HG03039 (cell line): ENCODE measurements at regions not wholly inside any gene's neighbourhood (a gene's known extent, or its start where the extent isn't known, plus 50 kb on each side); places are given as distances from the start of the nearest gene placed in this dataset.
"Not testable (repeated sequence)": the region's sequence is repeated elsewhere in the genome, so short reads cannot be mapped to it uniquely, and the experiment has no call there.

ENCODE experiments used
- ATAC-seq: cut with Tn5 transposase; IDR thresholded peaks from one replicate; pipeline ENCODE4 v1.9.1; 2021; ENCODE audit warnings: mild to moderate bottlenecking, moderate library complexity; ENCODE audit not compliant: unreplicated experiment

DNA sequence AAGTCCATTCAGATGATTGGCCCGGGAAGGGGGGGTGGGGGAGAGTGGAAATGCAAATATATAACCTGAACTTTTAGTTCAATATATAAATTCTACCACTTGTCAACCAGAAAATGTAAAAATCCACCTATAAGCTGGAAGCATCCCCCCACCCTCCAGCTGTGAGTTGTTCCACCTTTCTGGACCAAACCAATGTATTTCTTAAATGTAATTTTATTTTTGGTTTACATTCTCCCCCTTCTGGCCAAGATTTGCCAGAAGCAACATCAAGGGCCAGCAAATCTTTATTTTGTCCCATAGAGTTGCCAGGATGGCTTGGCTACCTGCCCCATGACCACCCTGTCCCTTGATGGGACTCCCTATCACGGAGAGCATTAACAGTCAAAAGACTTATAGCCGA is 545.7 kb downstream of the TBL1XR1 start:
- ATAC-seq: no peak

DNA sequence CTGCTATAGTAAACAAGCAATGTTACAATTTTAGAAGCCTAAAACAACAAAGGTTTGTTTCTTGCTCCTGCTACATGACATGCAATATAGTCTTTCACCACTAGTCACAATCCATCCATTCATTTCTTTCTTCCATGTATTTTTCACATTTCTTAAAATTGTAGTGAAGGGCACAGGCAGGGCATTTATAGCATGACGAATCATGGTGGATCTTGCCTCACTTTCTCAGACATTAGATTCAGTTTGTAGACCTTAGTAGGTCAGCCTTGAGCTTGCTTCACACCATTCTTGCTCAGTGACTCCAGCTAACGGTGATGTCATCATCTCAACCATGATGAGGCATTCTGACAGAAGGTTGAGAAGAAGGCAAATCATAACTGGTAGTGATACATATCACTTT is 546.8 kb downstream of the TBL1XR1 start:
- no peak for ATAC-seq

DNA sequence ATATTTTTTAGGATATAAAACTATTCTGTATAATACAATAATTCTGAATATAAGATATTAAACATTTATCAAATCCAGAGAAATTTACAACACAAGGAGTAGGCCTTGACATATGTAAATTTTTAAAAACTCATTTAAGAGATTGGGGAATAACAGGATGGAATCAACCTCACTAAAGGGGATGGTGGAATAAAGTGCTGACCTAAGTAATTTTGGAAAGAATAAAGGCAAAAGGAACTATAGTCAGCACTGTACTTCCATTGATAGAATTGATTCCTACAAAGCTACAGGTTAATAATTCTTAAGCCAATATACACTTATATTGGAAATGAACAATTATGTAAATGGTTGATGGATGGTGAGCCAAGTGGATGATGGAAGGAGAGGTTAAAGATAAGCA is 549.3 kb downstream of the TBL1XR1 start:
- no peak for ATAC-seq

DNA sequence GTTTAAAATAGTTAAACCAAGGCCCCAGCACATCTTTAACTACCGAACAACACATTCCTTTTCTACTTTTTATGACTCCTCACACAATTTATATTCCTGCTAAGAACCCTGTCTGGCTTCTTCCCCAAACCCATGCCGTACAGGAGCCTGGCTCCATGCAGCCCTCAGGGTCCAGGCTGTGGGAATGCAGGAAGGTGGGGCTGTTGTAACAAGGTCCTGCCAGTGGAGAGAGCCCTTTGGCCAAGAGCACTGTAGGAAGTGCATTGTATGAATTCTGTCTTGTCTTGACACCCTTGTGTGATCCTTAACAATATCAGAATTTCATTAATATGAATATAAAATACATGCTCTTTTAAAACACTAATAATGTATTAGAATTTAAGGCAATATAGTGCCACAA is 563.8 kb downstream of the TBL1XR1 start:
- ATAC-seq: no peak

DNA sequence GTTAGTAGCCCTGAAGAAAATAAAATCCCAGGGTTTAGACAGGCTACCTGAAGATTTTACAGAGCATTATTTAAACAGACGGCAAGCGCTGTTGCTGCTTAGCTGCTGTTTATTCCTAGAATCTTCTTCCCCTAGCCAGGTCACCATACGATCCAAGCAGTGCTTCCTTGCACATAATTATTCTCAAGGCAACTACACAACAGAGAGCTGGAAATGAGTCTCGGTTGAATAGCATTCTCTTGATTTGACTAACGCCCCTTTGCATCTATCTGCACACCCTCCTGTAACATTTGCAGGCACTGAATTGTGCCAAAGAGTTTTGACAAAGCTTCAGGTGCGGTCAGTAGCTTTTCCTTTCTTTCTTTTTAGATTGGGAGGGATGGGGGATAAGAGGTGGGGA is 564.4 kb downstream of the TBL1XR1 start:
- no peak for ATAC-seq

DNA sequence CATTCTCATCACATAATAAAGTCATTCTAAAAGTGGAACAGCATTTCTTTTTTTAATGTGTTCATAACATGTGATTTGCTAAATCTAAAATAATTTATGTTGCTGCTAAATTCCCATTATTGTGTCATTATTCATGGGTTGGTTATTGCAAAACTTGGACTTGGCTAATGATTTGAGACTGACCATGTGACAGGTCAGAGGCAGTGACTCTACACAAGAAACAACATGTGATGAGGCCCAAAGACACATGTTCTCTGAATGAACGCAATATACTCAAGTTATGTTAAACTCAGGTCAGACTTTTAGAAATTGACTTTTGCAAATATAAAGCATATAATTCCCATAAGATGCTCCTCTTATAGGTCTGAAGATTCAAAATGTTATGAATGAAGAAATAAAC is 566.1 kb downstream of the TBL1XR1 start:
- no peak for ATAC-seq

DNA sequence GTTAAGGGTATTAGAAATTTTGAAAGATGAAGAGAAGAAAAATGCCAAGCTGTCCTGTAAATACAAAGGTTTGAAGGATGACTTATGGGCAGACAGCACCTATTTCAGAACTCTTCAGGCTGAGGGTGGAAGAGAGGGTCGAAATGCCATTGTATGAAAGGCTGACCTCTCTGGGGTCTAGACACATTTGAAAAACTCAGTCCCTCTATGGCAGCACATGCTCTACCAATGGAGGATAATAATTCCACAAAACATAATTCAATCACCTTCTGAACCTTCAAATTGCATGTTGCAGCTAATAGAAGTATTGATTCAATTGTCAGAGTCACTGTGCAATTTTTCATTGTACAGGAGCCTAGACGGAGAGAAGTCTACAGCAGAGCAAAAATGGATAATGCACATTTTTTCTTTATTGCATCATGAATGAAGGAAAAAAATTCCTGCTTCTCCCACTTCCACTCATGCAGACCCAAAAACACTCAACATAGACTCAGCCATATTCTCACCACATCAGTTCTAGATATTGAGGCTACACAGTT is 569.1 kb downstream of the TBL1XR1 start:
- ATAC-seq: no peak

DNA sequence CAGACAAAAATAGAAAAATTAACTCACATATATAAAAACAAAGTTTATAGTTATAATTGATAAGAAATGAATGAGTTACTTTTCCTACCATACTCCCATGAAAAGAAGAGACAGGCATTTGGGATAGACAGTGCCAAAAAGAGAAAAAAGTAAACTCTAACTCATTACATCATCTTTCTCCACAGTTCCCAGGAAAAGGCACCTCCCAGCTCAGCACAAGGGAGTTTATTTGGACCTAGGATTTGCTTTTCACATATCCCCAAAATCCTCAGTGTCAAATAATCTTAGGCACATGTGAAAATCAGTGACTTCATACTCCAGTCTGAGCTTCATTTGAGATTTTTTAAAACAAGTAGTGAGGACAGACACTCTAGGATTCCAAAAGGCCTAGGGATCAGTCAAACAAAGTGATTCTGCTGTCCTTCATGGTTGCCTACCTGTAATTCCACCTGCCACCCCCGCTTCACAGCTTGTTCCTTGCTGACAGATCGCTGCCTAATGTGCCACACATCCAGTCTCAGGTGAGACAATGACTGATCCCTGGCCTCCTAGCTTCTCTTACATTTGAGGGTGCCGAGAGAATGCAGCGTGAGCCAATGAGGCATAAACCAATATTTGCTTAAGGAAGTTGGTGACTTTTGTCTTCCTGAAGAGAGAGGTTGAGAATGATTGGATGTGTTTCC is 573.7 kb downstream of the TBL1XR1 start:
- ATAC-seq: no peak

DNA sequence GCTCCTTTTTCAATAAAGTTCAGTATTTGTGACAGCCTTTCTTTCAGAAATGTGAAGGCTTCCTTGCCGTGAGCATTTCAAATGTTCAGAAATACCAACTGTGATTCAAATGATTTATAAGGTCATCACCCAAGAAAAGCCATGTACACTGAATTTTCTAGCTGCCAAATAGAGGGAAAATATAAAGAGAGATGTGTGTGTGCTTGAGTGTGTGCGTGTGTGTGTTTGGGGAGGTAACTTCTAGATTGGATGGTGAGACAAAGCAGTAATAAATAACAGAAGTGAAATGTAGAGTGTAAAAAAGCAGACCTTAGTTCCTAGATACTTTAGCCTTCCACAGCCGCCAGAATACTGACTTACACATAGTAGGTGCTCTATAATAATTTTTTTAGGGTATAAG is 577.4 kb downstream of the TBL1XR1 start:
- ATAC-seq: no peak

DNA sequence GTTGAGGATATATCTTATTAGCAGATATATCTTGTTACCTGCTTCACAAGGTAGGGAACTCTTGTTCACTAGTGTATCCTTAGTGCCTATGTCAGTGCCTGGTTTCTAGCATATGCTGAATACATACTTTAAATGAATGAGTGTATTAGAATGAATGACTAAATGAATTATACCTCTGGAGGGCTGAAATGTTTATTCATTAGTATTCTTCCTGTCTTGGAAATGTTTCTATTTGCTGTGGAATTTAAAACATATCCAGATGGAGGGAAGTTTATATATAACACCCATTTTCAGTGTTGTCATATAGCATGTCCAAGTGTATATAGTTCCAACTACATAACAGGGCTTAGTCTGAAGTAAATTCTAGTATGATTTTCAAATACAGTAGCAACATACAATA is 581.5 kb downstream of the TBL1XR1 start:
- ATAC-seq: no peak

DNA sequence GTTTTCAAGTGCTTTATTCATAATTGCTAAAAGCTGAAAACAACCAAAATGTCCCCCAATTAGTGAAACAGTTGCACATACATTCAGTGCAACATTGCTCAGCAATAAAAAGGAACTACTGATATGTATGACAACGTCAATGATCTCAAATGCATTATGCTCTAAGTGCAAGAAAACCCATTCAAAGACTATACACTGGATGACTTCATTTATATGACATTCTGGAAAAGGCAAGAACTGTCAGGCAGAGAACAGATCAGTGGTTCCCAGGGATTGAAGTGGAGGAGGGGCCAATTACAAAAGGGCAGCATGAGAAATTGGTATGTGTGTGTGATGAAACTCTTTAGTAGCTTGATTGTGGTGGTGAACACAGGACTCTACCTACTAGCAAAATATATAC is 585.6 kb downstream of the TBL1XR1 start:
- ATAC-seq: no peak

DNA sequence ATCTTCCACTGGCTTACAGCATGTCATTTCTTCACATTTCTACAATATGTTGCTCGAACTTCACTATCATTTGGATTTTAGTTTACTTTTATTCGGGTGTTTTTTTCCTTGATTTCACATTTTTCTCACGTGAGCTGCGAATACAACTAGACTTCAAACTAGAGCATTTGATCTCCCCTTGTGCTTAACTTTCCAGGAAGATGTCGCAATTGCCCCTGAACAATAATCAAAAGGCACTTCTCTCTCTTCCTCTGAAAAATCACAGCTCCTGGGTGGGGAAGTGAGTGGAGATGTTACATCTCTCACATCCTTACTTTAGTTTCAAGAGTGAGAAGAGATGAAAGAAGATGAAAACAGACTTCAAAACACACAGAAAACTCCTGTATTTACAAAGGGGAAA is 587.9 kb downstream of the TBL1XR1 start:
- no peak for ATAC-seq

DNA sequence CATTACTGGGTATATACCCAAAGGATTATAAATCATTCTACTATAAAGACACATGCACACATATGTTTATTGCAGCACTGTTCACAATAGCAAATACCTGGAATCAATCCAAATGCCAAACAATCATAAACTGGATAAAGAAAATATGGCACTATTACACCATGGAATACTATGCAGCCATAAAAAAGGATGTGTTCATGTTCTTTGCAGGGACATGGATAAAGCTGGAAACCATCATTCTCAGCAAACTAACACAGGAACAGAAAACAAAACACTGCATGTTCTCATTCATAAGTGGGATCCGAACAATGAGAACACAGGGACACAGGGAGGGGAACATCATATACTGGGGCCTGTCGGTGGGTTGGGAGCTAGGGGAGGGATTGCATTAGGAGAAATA is 591.7 kb downstream of the TBL1XR1 start:
- ATAC-seq: not testable (repeated sequence)

DNA sequence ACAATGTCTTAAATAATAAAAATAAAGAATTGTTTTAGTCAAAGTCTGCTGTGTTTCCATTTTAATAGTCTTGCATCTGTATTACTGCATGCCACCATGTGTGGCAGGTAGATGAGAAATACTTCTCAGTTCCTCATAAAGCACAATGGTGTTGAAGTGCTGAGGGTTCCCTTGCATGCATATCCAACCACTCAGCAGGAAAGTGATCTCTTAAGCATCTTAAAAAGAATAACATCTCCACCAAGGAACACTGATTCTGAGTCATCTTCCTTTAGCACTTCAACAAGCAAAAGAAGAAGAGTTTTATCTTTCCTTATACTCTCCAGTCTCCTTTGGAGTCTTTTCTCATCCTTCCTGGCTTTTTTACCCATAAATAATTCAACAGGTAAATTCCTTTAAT is 602.0 kb downstream of the TBL1XR1 start:
- no peak for ATAC-seq

DNA sequence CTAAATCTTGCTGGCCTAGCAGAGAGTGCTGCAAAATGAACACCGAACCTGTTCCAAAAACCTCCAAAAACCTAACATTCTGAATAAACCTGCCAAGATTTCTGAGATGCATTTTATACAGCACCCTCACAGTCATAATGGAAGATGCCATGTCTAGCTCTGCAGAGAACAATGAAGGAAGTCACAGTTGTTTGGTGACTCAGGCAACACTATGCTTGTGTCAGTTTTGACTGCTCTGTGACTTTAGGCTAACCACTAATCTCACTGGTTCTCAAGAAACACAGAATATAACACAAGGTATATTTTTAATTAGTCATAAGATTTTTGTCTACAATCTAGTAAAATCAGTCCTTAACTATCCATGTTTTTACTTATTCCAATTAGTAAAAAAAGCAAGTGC is 606.6 kb downstream of the TBL1XR1 start:
- ATAC-seq: no peak

DNA sequence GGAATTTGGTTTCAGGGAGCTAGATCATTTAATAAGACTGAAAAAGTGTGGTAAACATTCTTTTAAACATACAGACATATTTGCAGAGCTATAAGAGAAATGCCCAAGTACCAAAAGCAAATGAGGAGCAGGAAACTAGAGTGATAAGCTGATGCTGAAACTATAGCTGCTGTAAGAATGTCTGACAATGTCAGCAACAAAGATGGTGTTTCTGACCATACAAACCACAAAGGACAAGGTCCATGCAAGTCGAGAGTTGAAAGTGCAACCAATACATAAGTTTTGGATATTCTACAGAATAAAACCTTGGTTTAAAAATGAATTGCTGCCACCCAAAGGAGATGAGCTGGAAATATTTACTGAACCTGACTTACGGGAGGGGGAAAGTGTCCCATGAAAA is 610.2 kb downstream of the TBL1XR1 start:
- no peak for ATAC-seq

DNA sequence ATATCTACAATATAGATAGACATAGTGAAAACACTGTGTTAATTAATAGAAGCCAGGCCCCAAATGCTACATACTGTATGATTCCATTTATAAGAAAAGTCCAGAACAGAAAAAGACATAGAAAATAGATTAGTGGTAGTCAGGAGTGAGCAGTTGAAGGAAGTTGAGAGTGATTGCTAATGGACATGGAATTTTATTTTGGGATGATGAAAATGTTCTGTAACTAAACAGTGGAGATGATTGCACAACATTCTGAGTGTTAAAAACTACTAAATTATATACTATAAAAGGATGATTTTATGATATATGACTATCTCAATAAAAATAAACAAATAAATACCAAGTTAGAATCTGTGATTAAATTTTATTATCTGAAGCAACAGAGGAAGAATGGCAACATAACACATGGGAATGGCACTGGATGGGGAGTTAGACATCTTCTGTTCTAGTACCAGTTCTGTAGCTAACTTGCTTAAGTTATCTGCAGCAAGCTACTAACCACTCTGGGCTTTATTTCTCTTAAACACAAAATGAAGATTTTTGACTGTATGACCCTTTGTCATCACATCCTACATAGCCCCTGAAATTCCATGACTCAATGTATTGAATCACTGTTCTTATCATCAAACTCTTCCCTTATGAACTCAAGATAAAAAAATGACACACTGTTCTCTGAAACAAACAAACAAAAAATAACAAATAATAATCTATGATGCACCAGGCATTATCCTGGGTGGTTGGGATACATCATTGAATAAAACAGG is 612.7 kb downstream of the TBL1XR1 start:
- ATAC-seq: no peak

DNA sequence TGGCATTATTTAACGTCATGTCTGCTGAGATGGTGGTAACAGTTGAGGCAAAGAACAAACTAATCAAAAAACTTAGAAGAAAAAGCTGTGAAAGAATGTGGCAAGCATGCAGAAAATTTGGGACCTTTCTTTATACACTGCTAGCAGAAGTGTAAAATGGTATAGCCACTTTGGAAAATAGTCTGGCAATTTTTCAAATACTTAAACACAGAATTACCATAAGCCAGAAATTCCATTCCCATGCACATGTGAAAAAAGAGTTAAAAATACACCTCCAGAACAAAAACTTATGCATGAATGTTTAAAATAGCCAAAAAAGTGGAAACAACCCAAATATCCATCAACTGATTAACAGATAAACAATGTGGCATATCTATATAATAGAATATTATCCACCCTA is 613.3 kb downstream of the TBL1XR1 start:
- no peak for ATAC-seq

DNA sequence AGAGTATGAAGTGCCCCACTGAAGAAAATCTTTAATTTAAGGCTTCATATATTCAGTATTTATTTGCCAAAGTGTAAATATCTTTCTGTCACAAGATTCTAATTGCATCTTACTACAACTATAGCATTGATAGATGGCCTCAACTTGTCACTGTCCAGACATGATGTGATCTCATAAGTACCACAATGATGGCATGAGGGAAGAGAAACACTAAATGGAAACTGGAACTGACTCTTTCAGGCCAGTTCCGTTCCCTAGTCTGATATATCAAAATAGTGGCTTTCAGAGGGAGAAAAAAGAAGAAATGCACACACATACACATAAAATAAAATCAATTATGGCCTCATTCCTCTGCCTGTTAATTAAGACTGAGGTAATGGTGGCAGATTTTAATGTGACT is 615.7 kb downstream of the TBL1XR1 start:
- no peak for ATAC-seq

DNA sequence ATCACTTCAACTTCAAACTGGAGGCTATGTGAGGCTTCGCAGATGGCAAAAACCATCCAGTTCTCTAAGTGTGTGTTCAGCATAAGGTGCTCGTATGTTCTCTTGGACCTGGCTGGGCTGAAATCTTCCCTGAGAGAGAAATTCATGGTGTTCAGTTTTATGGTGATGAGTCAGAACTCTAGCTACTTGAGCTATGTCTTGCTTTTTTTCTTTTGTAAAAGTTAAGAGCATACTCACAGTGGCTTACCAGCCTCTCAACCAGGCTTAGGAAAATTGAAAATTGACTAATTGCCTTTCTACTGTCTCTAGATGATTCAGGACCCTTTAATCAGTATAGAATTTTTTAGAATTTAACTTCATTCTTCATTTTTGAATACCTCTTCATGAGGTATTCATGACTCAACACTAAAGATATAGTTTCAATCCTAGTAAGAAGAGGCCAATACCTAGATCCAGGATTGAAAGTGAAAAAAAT is 617.5 kb downstream of the TBL1XR1 start:
- no peak for ATAC-seq

DNA sequence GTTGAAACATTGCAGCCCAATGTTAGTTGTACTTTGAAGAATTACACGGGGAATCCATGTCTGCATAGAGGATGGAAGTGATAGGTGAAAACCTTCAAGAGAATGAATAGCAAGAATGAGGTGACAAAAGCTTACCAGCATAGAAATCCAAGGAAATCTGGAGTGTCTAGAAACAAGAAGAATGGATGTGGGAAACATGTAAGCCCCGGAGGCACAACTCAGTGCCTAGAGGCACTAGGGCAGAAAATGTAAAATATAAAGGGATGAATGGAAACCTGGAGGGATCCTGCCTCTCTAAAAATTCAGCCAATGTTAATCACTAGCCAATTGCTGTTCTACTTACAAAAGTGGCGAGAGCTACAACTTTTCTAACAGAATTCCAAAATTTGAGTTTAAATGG is 619.0 kb downstream of the TBL1XR1 start:
- ATAC-seq: no peak

DNA sequence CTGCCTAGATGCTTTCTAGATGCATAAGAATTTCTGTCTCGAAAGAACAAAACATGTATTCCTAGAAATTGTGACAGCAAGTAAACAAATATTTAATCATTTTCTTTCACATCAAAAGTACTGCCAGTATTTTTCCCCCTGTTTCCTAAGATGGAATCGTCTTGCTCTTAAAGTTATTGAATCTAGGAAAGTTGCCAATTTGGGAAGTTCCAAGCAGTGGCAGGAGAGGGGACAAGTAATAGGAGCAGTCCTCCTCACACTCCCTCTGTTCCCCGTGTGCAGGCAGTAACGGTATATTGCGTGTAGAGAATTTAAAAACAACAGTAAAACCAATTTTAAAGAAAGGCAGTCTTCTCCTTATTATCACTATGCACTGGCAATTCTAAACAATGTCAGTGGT is 619.8 kb downstream of the TBL1XR1 start:
- no peak for ATAC-seq
